Prostate gland (tissue), 2 donors: ENCODE measurements at regions not wholly inside any gene's neighbourhood (a gene's known extent, or its start where the extent isn't known, plus 50 kb on each side); places are given as distances from the start of the nearest gene placed in this dataset.

ENCODE experiments used
- POLR2A ChIP-seq: fragments of 450-650 bp; IDR thresholded peaks from one replicate; pipeline ENCODE4 v1.6.1; 2016; ENCODE audit warnings: antibody characterized with exemption, mild to moderate bottlenecking
- POLR2AphosphoS5 ChIP-seq: sonication (generic); formaldehyde crosslinking; IDR thresholded peaks from one replicate; pipeline ENCODE4 v1.6.1; 2017; ENCODE audit warnings: antibody characterized with exemption
- TF ChIP-seq, protein P1 (sequence below), 4 experiments: fragments of 200-600 bp in 2 of 4; fragments of 450-650 bp in 2 of 4; sonication (generic) in 2 of 4; IDR thresholded peaks; 1 replicate in 3 of 4; 2 replicates in 1 of 4; pipeline ENCODE4 v1.5.1; 2016 to 2019; ENCODE audit warnings: antibody characterized with exemption in 4 of 4, mild to moderate bottlenecking in 2 of 4, moderate library complexity in 2 of 4

GRCh38 chr7:22060197-22060596 lies 114.5 kb upstream of the CDCA7L start:
- TF ChIP-seq, protein P1, sequence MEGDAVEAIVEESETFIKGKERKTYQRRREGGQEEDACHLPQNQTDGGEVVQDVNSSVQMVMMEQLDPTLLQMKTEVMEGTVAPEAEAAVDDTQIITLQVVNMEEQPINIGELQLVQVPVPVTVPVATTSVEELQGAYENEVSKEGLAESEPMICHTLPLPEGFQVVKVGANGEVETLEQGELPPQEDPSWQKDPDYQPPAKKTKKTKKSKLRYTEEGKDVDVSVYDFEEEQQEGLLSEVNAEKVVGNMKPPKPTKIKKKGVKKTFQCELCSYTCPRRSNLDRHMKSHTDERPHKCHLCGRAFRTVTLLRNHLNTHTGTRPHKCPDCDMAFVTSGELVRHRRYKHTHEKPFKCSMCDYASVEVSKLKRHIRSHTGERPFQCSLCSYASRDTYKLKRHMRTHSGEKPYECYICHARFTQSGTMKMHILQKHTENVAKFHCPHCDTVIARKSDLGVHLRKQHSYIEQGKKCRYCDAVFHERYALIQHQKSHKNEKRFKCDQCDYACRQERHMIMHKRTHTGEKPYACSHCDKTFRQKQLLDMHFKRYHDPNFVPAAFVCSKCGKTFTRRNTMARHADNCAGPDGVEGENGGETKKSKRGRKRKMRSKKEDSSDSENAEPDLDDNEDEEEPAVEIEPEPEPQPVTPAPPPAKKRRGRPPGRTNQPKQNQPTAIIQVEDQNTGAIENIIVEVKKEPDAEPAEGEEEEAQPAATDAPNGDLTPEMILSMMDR (IDR thresholded peaks at IDR 0.05): no peak
- no peak for TF ChIP-seq POLR2A
- TF ChIP-seq POLR2AphosphoS5: no peak
